SK-N-SH (cell line): ENCODE measurements at regions not wholly inside any gene's neighbourhood (a gene's known extent, or its start where the extent isn't known, plus 50 kb on each side); places are given as distances from the start of the nearest gene placed in this dataset.
A peak's percentile ranks its signal among the peaks of the same experiment; 100 is the strongest.

Source experiments
- CTCF ChIA-PET: fragments of 300-600, 350-600 bp; formaldehyde crosslinking; extraction: SDS; loops from one replicate; lab custom pipeline; 2021; lab: Yijun Ruan, JAX
- POLR2A ChIA-PET: fragments of 350-600 bp; sonication (Branson Sonifier 250); formaldehyde crosslinking; extraction: SDS; loops from one replicate; lab custom pipeline; 2020; ENCODE audit warnings: antibody characterized with exemption, inconsistent platforms; lab: Yijun Ruan, JAX
- DNase-seq: peaks from one replicate; pipeline ENCODE4 v3.0.0; 2012
- H2AFZ ChIP-seq: fragments of 200-600 bp; sonication (generic); 2 replicates; pipeline ENCODE4 v1.8.1; 2016; ENCODE audit warnings: antibody characterized with exemption, mild to moderate bottlenecking, low read depth
- H3F3A ChIP-seq: fragments of 200-600 bp; sonication (generic); replicated peaks from 2 replicates; pipeline ENCODE3; 2016; ENCODE audit warnings: antibody characterized with exemption, mild to moderate bottlenecking; ENCODE audit not compliant: insufficient read depth
- H3K27ac ChIP-seq, 2 experiments: fragments of 200-500 bp in 1 of 2; fragments of 200-600 bp in 1 of 2; sonication (Bioruptor generic) in 1 of 2; sonication (generic), shearing (Covaris generic) in 1 of 2; 2 replicates each; pipeline versions ENCODE4 v1.5.1 to v1.6.1; 2014 to 2016; ENCODE audit warnings: low read depth in 2 of 2, inconsistent platforms in 1 of 2, low read length in 1 of 2, mild to moderate bottlenecking in 1 of 2, mixed read lengths in 1 of 2
- H3K27me3 ChIP-seq: fragments of 200-600 bp; sonication (generic), shearing (Covaris generic); 2 replicates; pipeline ENCODE4 v1.6.1; 2016; ENCODE audit warnings: mixed run types; ENCODE audit not compliant: insufficient read depth
- H3K36me3 ChIP-seq, 2 experiments: fragments of 200-500 bp in 1 of 2; fragments of 200-600 bp in 1 of 2; sonication (Bioruptor generic) in 1 of 2; sonication (generic) in 1 of 2; replicated peaks in 1 of 2; 2 replicates each; pipeline versions ENCODE3 to v1.5.1; 2014 to 2016; ENCODE audit warnings: low read length in 1 of 2, mild to moderate bottlenecking in 1 of 2; ENCODE audit not compliant: insufficient read depth in 2 of 2, control insufficient read depth in 1 of 2
- H3K4me1 ChIP-seq, 2 experiments: fragments of 200-500 bp in 1 of 2; fragments of 200-600 bp in 1 of 2; sonication (Bioruptor generic) in 1 of 2; sonication (generic), shearing (Covaris generic) in 1 of 2; 2 replicates each; pipeline versions ENCODE4 v1.5.1 to v1.6.1; 2014 to 2016; ENCODE audit warnings: low read depth in 1 of 2, low read length in 1 of 2, mixed run types in 1 of 2; ENCODE audit not compliant: insufficient read depth in 2 of 2, control insufficient read depth in 1 of 2
- H3K4me2 ChIP-seq: fragments of 200-600 bp; sonication (generic), shearing (Covaris generic); 2 replicates; pipeline ENCODE4 v1.6.1; 2017; ENCODE audit warnings: mixed run types
- H3K4me3 ChIP-seq, 2 experiments: fragments of 200-500 bp in 1 of 2; fragments of 200-600 bp in 1 of 2; sonication (Bioruptor generic) in 1 of 2; sonication (generic), shearing (Covaris generic) in 1 of 2; 2 replicates each; pipeline versions ENCODE4 v1.5.1 to v1.8.1; 2014 to 2016; ENCODE audit warnings: low read depth in 2 of 2, inconsistent platforms in 1 of 2, low read length in 1 of 2, mild to moderate bottlenecking in 1 of 2, mixed read lengths in 1 of 2, moderate library complexity in 1 of 2
- H3K79me2 ChIP-seq: fragments of 200-600 bp; sonication (generic); 2 replicates; pipeline ENCODE4 v1.8.1; 2017; ENCODE audit warnings: mild to moderate bottlenecking; ENCODE audit not compliant: insufficient read depth
- H3K9ac ChIP-seq: fragments of 200-600 bp; sonication (generic); 2 replicates; pipeline ENCODE4 v1.6.1; 2017; ENCODE audit warnings: mixed run types
- H3K9me2 ChIP-seq: fragments of 200-600 bp; sonication (generic); 2 replicates; pipeline ENCODE4 v1.6.1; 2017; ENCODE audit warnings: mixed run types
- H3K9me3 ChIP-seq: fragments of 200-600 bp; sonication (generic); 2 replicates; pipeline ENCODE4 v1.6.1; 2017; ENCODE audit warnings: mixed run types, mild to moderate bottlenecking, moderate library complexity
- H4K20me1 ChIP-seq: fragments of 200-600 bp; sonication (generic); 2 replicates; pipeline ENCODE4 v1.6.1; 2017; ENCODE audit warnings: mild to moderate bottlenecking, mixed run types; ENCODE audit not compliant: insufficient read depth
- CHD2 ChIP-seq: fragments of 150-350 bp; IDR thresholded peaks from 2 replicates; pipeline ENCODE4 v1.6.1; 2018; ENCODE audit warnings: low read length; ENCODE audit not compliant: partially characterized antibody
- CTCF ChIP-seq: fragments of 200-600 bp; sonication (generic); IDR thresholded peaks from 2 replicates; pipeline ENCODE4 v1.6.1; 2017; ENCODE audit warnings: antibody characterized with exemption, mild to moderate bottlenecking, moderate library complexity
- ELF1 ChIP-seq: IDR thresholded peaks from 2 replicates; pipeline ENCODE4 v1.4.0; 2012
- EP300 ChIP-seq, 2 experiments: IDR thresholded peaks; 2 replicates each; pipeline versions ENCODE4 v1.4.0 to v1.6.1; 2012; ENCODE audit warnings: borderline replicate concordance in 1 of 2, low read depth in 1 of 2, low read length in 1 of 2
- FOSL2 ChIP-seq: IDR thresholded peaks from 2 replicates; pipeline ENCODE4 v1.4.0; 2012; ENCODE audit warnings: low read depth, mild to moderate bottlenecking, moderate library complexity, borderline replicate concordance
- FOXJ3 ChIP-seq: sonication (generic); formaldehyde crosslinking; IDR thresholded peaks from 2 replicates; pipeline ENCODE4 v1.5.1; 2020; ENCODE audit warnings: mild to moderate bottlenecking, missing genetic modification reagents
- FOXM1 ChIP-seq: IDR thresholded peaks from 2 replicates; pipeline ENCODE4 v1.4.0; 2012; ENCODE audit warnings: low read depth, mild to moderate bottlenecking
- GABPA ChIP-seq: IDR thresholded peaks from 2 replicates; pipeline ENCODE4 v1.4.0; 2012; ENCODE audit warnings: low read depth, mild to moderate bottlenecking
- IRF3 ChIP-seq: fragments of 150-350 bp; IDR thresholded peaks from 2 replicates; pipeline ENCODE4 v1.6.1; 2016; ENCODE audit warnings: mild to moderate bottlenecking, low read depth, low read length
- JUND ChIP-seq: IDR thresholded peaks from 2 replicates; pipeline ENCODE4 v1.4.0; 2012
- MEF2A ChIP-seq: IDR thresholded peaks from 2 replicates; pipeline ENCODE4 v1.4.0; 2012; ENCODE audit warnings: low read depth, borderline replicate concordance
- MXI1 ChIP-seq: IDR thresholded peaks from 2 replicates; pipeline ENCODE4 v1.6.1; 2012; ENCODE audit warnings: mild to moderate bottlenecking, low read depth, low read length, improper control_type of control experiment
- NRF1 ChIP-seq: IDR thresholded peaks from 2 replicates; pipeline ENCODE4 v1.6.1; 2012; ENCODE audit warnings: low read depth, mild to moderate bottlenecking, low read length
- PBX3 ChIP-seq: IDR thresholded peaks from 2 replicates; pipeline ENCODE4; 2012
- POLR2AphosphoS5 ChIP-seq: IDR thresholded peaks from 2 replicates; pipeline ENCODE4 v1.6.1; 2012; ENCODE audit warnings: low read depth, low read length
- RAD21 ChIP-seq: IDR thresholded peaks from 2 replicates; pipeline ENCODE4 v1.6.1; 2012; ENCODE audit warnings: mild to moderate bottlenecking, low read length
- REST ChIP-seq: IDR thresholded peaks from 2 replicates; pipeline ENCODE4 v1.6.1; 2012; ENCODE audit warnings: mild to moderate bottlenecking, low read depth, low read length, moderate library complexity
- RFX5 ChIP-seq: IDR thresholded peaks from 2 replicates; pipeline ENCODE4 v1.6.1; 2012; ENCODE audit warnings: mild to moderate bottlenecking, improper control_type of control experiment, low read length
- SIN3A ChIP-seq: IDR thresholded peaks from 2 replicates; pipeline ENCODE4 v1.6.1; 2012; ENCODE audit warnings: low read depth, mild to moderate bottlenecking, low read length, moderate library complexity, borderline replicate concordance
- SMC3 ChIP-seq: IDR thresholded peaks from 2 replicates; pipeline ENCODE4 v1.6.1; 2012; ENCODE audit warnings: low read depth, low read length, improper control_type of control experiment
- TAF1 ChIP-seq: IDR thresholded peaks from 2 replicates; pipeline ENCODE4 v1.6.1; 2012; ENCODE audit warnings: low read depth, mild to moderate bottlenecking, low read length, moderate library complexity, borderline replicate concordance
- TCF12 ChIP-seq: IDR thresholded peaks from 2 replicates; pipeline ENCODE4 v1.4.0; 2012
- USF1 ChIP-seq: IDR thresholded peaks from 2 replicates; pipeline ENCODE4 v1.4.0; 2012; ENCODE audit warnings: low read depth, borderline replicate concordance
- USF2 ChIP-seq: fragments of 150-350 bp; IDR thresholded peaks from 2 replicates; pipeline ENCODE4 v1.6.1; 2017; ENCODE audit warnings: antibody characterized with exemption, low read length, low read depth, borderline replicate concordance
- YY1 ChIP-seq: IDR thresholded peaks from 2 replicates; pipeline ENCODE4 v1.4.0; 2012; ENCODE audit warnings: low read depth, mild to moderate bottlenecking
- WGBS: methylation state at CpG from one replicate; pipeline ENCODE4 v1.1.6; 2017; ENCODE audit warnings: low lambda C conversion rate; 5-methylcytosine and 5-hydroxymethylcytosine counted together

- peak overlapping the region in 1 of 2 experiments; percentile 47; a peak in 1 of 4 replicates for H3K27ac ChIP-seq
- H3F3A ChIP-seq = peaks cover 10% of the 10 kb centered on the region
- DNase-seq = peak; percentile 80
- ChIA-PET CTCF (interaction anchor here (1.4 to 3.4 kb wide), 3 partner anchors 96 to 170 kb away, joined by 3 to 20 read pairs (median 5); no protein-coding TSS in a partner anchor), POLR2A (interaction anchor here (0.9 to 1.2 kb wide), 2 partner anchors 97 to 212 kb away, joined by 3 to 4 read pairs; no protein-coding TSS in a partner anchor)
- no peak overlapping the region for H3K4me2 ChIP-seq
- no peak overlapping the region for H3K9ac ChIP-seq
- H3K27me3 ChIP-seq = no peaks in the 10 kb centered on the region
- no peak overlapping the region for H2AFZ ChIP-seq
- H3K36me3 ChIP-seq = no peaks in the 10 kb centered on the region
- WGBS = 72% methylated on average over 6 of the region's 6 CpGs
- H4K20me1 ChIP-seq = no peaks in the 10 kb centered on the region
- no peak overlapping the region for H3K4me3 ChIP-seq
- H3K4me1 ChIP-seq = peaks cover 21 to 53% of the 10 kb centered on the region in 2 experiments
- no peaks in the 10 kb centered on the region for H3K9me3 ChIP-seq
- no peaks in the 10 kb centered on the region for H3K79me2 ChIP-seq
- no peaks in the 10 kb centered on the region for H3K9me2 ChIP-seq
- TF ChIP-seq EP300 (IDR thresholded peaks at IDR 0.05; ENCODE audit: borderline replicate concordance in 1 of 2, low read depth in 1 of 2, low read length in 1 of 2) (peak in 1 of 2 experiments; percentile 95; a peak in 2 of 4 replicates), USF1 (no peak), RFX5 (no peak), SIN3A (no peak), CHD2 (peak; percentile 85), SMC3 (no peak), FOXM1 (no peak), POLR2AphosphoS5 (peak; percentile 53; the same call in 1 of the 2 replicates), GABPA (no peak), MXI1 (no peak; the same call in 1 of the 2 replicates), FOXJ3 (CRISPR knock-in tag) (peak; percentile 90), RAD21 (peak; percentile 39), MEF2A (no peak), USF2 (no peak), JUND (no peak), ELF1 (no peak), PBX3 (no peak), YY1 (no peak), REST (no peak), IRF3 (no peak), CTCF (no peak), FOSL2 (no peak), TCF12 (peak; percentile 64), TAF1 (no peak), NRF1 (no peak)
These were observed 164.5 kb upstream of the TPM1 start for GRCh38 chr15:62878070-62878469.
